HG03457 (cell line): ENCODE measurements at regions not wholly inside any gene's neighbourhood (a gene's known extent, or its start where the extent isn't known, plus 50 kb on each side); places are given as distances from the start of the nearest gene placed in this dataset.

Experiments
- ATAC-seq: cut with Tn5 transposase; IDR thresholded peaks from one replicate; pipeline ENCODE4 v1.9.1; 2021; ENCODE audit warnings: moderate number of reproducible peaks; ENCODE audit not compliant: unreplicated experiment

GRCh38 chr4:18540349-18540748 lies 518.8 kb upstream of the LCORL start:
- ATAC-seq = no peak

DNA sequence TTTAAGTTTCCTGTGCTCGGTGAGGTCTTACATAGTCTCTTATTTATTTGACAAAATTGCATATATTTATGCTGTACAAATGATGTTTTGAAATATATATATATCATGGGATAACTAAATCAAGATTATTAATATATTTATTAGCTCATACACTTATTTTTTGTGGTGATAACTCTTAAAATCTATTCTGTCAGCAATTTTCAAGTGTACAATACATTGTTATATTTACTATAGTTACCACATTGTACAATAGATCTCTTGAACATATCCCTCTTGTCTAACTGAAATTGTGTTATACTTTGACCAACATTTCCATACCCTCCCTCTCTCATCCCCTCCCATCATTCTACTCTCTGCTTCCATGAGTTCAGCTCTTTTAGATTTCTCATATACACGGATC lies 516.6 kb upstream of the LCORL start:
- ATAC-seq = no peak

GRCh38 chr4:18536428-18536827 lies 514.9 kb upstream of the LCORL start:
- ATAC-seq = no peak

DNA sequence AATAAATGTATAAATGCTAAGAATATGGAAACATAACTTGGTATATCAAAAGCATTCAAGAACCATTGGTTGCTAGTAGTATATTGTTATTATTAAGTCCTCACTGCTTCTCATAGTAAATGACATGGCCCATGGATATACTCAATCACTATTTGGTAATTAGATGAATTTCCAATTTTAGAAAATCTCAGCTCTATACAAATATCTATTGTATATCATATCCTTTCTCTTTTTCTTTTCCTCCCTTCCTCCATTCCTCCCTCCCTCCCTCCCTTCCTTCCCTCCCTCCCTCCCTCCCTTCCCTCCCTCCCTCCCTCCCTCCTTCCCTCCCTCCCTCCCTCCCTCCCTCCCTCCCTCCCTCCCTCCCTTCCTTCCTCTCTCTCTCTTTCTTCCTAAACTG lies 514.4 kb upstream of the LCORL start:
- no peak for ATAC-seq

- no peak for ATAC-seq
Observed at GRCh38 chr4:18533262-18533775, 511.8 kb upstream of the LCORL start.

- ATAC-seq = no peak
Observed at GRCh38 chr4:18531731-18532130, 510.2 kb upstream of the LCORL start.

DNA sequence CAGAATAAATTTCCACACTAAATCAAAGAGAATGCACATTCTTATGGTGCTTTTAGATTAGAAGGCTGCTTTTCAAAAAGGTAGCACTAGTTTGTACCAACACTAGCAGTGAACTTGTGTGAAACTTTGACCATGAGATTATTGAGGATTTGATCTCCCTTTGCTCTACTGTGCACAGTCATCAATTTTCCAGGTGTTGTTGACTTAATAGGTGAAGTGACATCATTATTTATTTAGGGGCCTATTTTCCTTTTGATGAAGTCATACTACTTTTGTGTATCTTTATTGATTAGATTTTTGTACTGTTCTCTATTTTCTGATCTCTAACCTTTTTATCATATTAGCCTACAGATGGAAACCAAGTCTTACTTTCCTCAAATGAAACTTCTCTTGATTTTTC lies 507.9 kb upstream of the LCORL start:
- no peak for ATAC-seq

GRCh38 chr4:18524667-18525066 lies 503.1 kb upstream of the LCORL start:
- no peak for ATAC-seq

GRCh38 chr4:18518098-18518497 lies 496.5 kb upstream of the LCORL start:
- no peak for ATAC-seq

- ATAC-seq = no peak
Observed at GRCh38 chr4:18513861-18514260, 492.3 kb upstream of the LCORL start.

- no peak for ATAC-seq
Observed at GRCh38 chr4:18512718-18513117, 491.2 kb upstream of the LCORL start.

- no peak for ATAC-seq
Observed at GRCh38 chr4:18511727-18512126, 490.2 kb upstream of the LCORL start.

DNA sequence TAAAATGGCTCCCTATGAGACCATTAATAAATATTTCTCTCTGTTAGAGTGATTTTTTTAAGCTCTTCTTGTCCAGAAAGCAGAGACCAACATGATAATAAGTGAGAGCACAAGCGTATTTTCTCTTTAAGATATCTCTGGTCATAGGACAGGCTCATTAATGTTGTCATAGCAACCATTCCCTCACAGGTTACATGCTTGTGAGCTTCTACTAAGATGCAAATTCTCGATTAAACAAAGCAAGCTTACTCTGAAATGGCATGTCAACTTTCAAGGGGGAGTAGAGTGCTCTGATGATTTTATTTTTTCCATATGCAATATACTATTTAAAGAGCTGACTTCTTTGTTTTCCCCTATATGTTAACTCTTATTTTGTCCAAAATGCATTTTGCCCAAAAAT lies 487.2 kb upstream of the LCORL start:
- ATAC-seq = no peak

- ATAC-seq = no peak
Observed at GRCh38 chr4:18480928-18481327, 459.4 kb upstream of the LCORL start.

DNA sequence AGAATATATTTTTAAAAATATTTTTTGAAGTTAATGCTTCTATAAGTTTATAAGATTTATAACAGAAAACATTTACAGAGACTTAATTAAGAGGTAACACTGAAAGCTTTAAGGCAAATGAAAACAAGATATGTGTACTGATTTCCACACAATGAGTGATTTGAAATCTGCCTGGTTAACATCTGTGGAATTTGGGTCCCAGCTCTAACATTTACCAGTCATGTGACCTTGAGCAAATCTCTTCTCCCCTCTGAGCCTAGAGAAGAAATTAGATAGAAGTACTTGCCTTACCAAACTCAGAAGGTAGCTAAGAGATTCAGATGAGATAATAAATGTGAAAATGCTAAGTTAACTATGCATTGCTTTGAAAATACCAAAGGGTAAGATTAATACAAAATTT lies 458.8 kb upstream of the LCORL start:
- ATAC-seq = no peak

DNA sequence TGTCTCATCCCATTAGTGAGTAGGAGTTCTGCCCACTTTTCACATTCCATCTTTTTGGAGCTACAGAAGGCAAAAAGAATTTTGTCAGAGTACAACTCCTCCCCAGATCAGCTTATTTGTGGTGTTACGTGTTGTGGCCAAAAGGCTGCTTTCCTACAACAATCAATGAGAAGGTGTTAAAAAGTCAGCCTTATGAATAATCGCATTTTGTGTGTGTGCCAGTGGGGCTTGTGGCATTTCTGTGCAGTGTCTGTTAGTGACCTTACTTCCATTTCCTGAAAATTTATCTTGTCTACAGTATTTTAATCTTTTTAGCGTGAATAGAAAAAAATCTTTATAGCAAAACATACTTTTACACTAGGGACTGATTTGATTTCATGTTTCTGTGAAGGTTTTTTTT lies 458.3 kb upstream of the LCORL start:
- no peak for ATAC-seq

- no peak for ATAC-seq
Observed at GRCh38 chr4:18463987-18464559, 442.5 kb upstream of the LCORL start.

GRCh38 chr4:18458465-18458864 lies 436.9 kb upstream of the LCORL start:
- ATAC-seq = no peak

DNA sequence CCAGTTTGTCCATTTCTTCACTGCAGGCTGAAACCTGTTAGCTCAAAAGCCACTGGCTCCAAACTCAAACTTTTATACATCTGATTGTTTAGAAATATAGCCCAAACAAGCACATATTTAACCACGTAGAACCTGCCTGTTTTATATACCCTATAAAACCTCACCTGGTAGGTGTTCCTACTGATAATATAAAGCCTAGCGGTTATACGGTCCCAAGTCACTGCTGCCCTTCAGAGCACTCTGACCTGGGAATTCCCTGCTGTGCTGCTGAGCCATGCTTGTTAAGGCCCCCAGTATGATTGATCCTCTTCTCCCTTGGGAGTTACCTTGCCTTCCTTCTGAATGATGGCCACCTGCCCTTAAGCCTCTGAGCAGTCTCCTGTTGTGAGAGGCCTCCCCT lies 432.8 kb upstream of the LCORL start:
- no peak for ATAC-seq

GRCh38 chr4:18445110-18445509 lies 423.6 kb upstream of the LCORL start:
- ATAC-seq = no peak

DNA sequence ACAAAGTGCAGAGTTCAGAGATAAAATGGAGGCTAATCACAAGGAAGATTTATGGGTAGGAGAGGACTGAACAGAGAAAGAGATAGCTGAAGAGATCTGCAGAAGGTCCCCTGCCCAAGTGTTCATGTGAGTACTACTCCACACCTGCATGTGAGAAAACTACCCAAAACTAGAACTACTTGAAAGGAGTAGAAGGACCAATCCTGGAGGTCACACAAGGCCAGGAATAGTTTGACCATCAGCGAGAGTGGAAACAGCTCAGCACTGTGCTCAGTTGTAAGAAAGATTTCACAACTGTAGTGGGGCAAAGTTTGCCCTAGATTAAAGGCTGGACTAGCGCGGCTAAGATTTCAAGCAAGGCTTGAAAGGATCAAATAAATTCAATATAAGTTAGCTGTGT lies 422.7 kb upstream of the LCORL start:
- ATAC-seq = no peak

GRCh38 chr4:18442957-18443356 lies 421.4 kb upstream of the LCORL start:
- no peak for ATAC-seq

GRCh38 chr4:18441676-18442075 lies 420.1 kb upstream of the LCORL start:
- ATAC-seq = no peak
